H1 (cell line): ENCODE measurements at regions not wholly inside any gene's neighbourhood (a gene's known extent, or its start where the extent isn't known, plus 50 kb on each side); places are given as distances from the start of the nearest gene placed in this dataset.

Experiments
- BRCA1 ChIP-seq: IDR thresholded peaks from 2 replicates; pipeline ENCODE4 v1.6.1; 2012; ENCODE audit warnings: low read depth, low read length, improper control_type of control experiment
- EZH2 ChIP-seq: fragments of 200-600 bp; sonication (generic); IDR thresholded peaks from 2 replicates; pipeline ENCODE4 v1.7.1; 2012; ENCODE audit warnings: low read depth, mild to moderate bottlenecking, moderate library complexity, low read length, inconsistent platforms; ENCODE audit not compliant: severe bottlenecking
- HDAC6 ChIP-seq: IDR thresholded peaks from one replicate; pipeline ENCODE4 v1.7.1; 2012; ENCODE audit warnings: low read depth, mild to moderate bottlenecking, inconsistent platforms, low read length, moderate library complexity
- POLR2A ChIP-seq, 2 experiments: IDR thresholded peaks; 1 replicate in 1 of 2; 2 replicates in 1 of 2; pipeline ENCODE4 v1.6.1; 2011; ENCODE audit warnings: low read depth in 2 of 2, low read length in 2 of 2, mild to moderate bottlenecking in 2 of 2; ENCODE audit errors: control extremely low read depth in 1 of 2
- RAD21 ChIP-seq, 2 experiments: IDR thresholded peaks in 1 of 2; conservative IDR thresholded peaks in 1 of 2; 2 replicates each; pipeline ENCODE4 v1.6.1; 2011; ENCODE audit warnings: low read depth in 2 of 2, low read length in 2 of 2, improper control_type of control experiment in 1 of 2, inconsistent platforms in 1 of 2, mild to moderate bottlenecking in 1 of 2, moderate library complexity in 1 of 2
- YY1 ChIP-seq: IDR thresholded peaks from 2 replicates; pipeline ENCODE4 v1.6.1; 2011; ENCODE audit warnings: low read depth, mild to moderate bottlenecking, low read length

DNA sequence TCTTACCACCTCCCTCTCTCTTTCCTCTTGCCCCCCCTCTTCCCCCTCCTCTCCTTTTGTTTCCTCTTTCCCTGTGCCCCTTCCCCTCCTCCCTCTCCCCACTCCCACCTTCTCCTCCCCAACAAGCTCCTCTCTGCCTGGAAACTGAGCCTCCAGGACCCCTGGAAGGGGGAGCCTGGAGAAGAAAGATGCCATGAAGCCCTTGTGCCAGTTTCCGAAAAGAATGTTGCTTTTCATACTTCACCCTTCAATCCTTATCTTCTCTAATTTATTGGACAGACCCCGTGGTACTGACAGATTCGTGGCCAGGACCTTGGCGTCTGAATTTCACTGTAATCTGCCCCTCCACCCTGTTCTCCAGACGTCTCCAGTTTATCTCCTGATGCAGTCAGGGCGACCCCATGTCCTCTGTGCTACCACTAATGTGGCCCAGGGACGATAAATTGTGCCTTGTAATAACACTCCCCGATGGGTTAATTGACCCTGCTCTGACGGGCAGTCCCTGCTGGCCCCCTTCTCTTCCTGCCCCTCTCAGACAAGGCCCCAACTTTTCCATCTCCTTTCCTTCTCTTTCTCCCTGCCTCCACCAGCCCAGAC lies 138.4 kb upstream of the GSE1 start:
- TF ChIP-seq EZH2 (no peak), BRCA1 (no peak), RAD21 (IDR thresholded peaks at IDR 0.05 in 1 of 2, conservative IDR thresholded peaks at IDR 0.05 in 1 of 2; ENCODE audit: low read depth in 2 of 2, low read length in 2 of 2) (no peak), YY1 (no peak), POLR2A (IDR thresholded peaks at IDR 0.05; ENCODE audit: control extremely low read depth in 1 of 2, low read depth in 2 of 2, low read length in 2 of 2) (no peak), HDAC6 (no peak)
